ENCODE measurements at regions not wholly inside any gene's neighbourhood (a gene's known extent, or its start where the extent isn't known, plus 50 kb on each side); places are given as distances from the start of the nearest gene placed in this dataset.

DNA sequence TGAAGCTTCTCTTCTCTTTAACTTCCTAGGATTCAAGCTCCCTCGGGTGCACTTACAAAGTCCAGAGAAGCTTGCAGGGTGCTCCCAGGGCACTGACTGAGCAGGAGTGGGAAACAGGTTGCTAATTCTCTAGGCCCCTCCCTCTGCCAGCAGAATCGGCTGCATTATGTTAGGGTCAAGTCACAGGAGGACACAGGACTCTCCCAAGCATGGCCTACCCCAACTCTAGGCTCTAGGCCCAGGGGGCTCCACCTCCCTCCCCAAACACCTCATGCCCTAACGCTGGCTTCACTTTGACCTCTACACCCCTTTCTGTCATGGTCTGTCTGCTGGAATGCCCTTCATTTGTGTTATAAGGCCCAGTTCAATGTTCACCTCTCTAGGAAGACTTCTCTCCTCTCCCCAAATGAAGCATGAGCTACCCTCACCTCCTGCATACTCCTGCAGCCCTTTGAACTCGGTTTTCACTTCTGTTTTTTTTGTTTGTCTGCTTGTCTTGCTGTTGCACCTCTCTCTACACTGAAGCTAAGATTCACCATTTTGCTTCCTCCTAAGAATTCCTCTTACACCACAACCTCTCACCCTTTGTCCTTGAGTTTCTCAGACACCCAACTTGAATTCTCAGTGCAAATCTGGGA is 521.8 kb upstream of the ID2 start:
- TF ChIP-seq, protein P1, sequence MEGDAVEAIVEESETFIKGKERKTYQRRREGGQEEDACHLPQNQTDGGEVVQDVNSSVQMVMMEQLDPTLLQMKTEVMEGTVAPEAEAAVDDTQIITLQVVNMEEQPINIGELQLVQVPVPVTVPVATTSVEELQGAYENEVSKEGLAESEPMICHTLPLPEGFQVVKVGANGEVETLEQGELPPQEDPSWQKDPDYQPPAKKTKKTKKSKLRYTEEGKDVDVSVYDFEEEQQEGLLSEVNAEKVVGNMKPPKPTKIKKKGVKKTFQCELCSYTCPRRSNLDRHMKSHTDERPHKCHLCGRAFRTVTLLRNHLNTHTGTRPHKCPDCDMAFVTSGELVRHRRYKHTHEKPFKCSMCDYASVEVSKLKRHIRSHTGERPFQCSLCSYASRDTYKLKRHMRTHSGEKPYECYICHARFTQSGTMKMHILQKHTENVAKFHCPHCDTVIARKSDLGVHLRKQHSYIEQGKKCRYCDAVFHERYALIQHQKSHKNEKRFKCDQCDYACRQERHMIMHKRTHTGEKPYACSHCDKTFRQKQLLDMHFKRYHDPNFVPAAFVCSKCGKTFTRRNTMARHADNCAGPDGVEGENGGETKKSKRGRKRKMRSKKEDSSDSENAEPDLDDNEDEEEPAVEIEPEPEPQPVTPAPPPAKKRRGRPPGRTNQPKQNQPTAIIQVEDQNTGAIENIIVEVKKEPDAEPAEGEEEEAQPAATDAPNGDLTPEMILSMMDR (IDR thresholded peaks at IDR 0.05; ENCODE audit: insufficient read depth, low read length, poor library complexity, severe bottlenecking), result no peak
- H3K36me3 ChIP-seq (ENCODE audit: control insufficient read depth, insufficient read depth, low read length), result no peaks in the 10 kb centered on the region
- H3K27me3 ChIP-seq (replicated peaks; ENCODE audit: control insufficient read depth, insufficient read depth, low read length), result no peaks in the 10 kb centered on the region
- H3K4me3 ChIP-seq (replicated peaks; ENCODE audit: low read depth, low read length), result no peak overlapping the region
- DNase-seq (ENCODE audit: extremely low read depth, insufficient read length), result no peak

DNA sequence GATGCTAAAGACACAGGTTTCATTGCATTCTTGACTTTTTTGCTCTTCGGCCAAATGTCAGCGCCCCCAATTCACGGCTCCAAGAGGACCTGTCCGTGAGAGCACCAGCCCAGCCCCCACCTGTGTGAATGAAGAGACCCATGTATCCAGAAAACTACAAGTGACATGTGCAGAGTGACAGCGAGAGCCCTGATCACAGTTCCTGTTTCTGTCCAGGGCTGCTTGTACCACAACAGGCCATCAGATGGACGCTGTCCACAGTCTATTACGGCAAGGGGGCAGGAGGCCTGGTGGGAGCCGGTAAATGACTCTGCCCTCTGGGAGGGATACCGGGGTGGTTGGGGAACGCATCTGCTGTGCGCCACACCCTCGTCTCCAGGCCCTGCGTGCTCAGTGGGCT is 520.9 kb upstream of the ID2 start:
- H3K4me3 ChIP-seq (replicated peaks; ENCODE audit: low read depth, low read length), result no peak overlapping the region
- TF ChIP-seq, protein P1 (IDR thresholded peaks at IDR 0.05; ENCODE audit: insufficient read depth, low read length, poor library complexity, severe bottlenecking), result no peak
- DNase-seq (ENCODE audit: extremely low read depth, insufficient read length), result no peak
- H3K27me3 ChIP-seq (replicated peaks; ENCODE audit: control insufficient read depth, insufficient read depth, low read length), result no peaks in the 10 kb centered on the region
- H3K36me3 ChIP-seq (ENCODE audit: control insufficient read depth, insufficient read depth, low read length), result no peaks in the 10 kb centered on the region

DNA sequence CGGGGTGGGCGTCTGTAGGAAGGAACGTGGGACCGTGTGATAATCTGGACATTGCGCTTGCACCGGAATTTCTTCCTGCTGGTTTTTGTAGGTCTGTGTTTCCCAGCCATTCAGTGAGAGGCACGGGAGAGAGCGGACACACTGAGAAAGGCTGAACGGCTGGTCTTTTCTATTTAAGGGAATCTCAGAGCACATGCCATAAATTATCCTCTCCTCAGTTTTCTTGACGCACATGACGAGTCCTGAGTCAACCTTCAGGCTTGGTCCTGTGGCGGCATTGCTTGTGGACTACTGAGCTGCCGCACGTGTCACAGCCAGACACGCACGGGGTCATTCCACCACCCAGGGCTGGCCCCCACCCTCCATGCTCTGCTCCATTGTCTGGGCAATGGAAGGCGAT is 519.3 kb upstream of the ID2 start:
- Histone ChIP-seq H3K27me3 (replicated peaks; ENCODE audit: control insufficient read depth, insufficient read depth, low read length) (no peaks in the 10 kb centered on the region), H3K4me3 (replicated peaks; ENCODE audit: low read depth, low read length) (no peak overlapping the region), H3K36me3 (ENCODE audit: control insufficient read depth, insufficient read depth, low read length) (no peaks in the 10 kb centered on the region)
- TF ChIP-seq, protein P1 (IDR thresholded peaks at IDR 0.05; ENCODE audit: insufficient read depth, low read length, poor library complexity, severe bottlenecking), result no peak
- DNase-seq (ENCODE audit: extremely low read depth, insufficient read length), result no peak

DNA sequence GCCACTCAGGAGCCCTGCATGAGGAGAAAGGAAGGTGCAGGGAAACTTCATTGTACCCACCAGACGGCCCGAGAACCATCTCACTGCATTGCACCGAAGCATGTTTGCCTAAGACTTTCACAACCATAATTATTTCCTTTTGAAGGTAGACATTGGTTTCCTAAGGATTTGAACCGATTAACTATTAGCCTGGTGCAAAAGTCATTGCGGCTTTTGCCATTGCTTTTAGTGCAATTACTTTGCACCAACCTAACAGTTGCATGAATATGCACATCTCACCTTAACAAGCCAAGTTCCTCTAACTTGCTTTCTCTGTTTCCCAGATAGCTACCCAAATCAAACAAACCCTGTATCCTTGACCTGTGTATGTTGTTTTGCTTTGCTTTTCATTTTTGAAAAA is 516.3 kb upstream of the ID2 start:
- H3K4me3 ChIP-seq (replicated peaks; ENCODE audit: low read depth, low read length), result no peak overlapping the region
- H3K27me3 ChIP-seq (replicated peaks; ENCODE audit: control insufficient read depth, insufficient read depth, low read length), result no peaks in the 10 kb centered on the region
- DNase-seq (ENCODE audit: extremely low read depth, insufficient read length), result no peak
- TF ChIP-seq, protein P1 (IDR thresholded peaks at IDR 0.05; ENCODE audit: insufficient read depth, low read length, poor library complexity, severe bottlenecking), result no peak
- H3K36me3 ChIP-seq (ENCODE audit: control insufficient read depth, insufficient read depth, low read length), result no peaks in the 10 kb centered on the region

DNA sequence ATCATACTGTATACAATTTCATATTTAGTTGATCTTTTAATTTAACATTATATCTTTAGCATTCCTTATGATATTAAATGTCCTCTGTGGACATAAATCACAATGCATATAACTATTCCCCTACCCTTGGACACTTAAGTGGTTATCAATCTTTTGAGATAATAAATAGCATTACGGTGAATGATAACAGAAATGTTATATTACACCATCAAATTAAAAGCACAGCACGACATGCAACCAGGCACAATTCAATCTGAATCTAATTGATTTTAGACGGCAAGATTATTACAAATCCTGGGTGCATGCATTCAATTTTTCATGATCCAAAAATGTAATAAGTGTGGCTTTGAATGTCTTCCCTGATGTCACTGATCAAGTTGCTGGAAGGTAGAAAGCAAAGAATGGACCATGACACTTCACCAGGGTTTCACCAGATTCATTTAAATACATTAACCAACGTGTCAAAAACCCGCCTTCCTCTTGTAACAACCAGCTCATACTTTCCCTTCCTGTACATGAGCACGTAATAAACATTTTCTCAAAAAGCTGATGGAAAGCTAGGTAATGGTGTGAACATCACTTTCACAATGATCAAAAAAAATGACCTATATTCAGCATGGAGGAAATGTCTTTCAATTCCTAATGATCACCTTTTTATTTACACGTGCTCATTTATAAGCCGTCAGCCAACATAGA is 513.7 kb upstream of the ID2 start:
- TF ChIP-seq, protein P1 (IDR thresholded peaks at IDR 0.05; ENCODE audit: insufficient read depth, low read length, poor library complexity, severe bottlenecking), result no peak
- Histone ChIP-seq H3K36me3 (ENCODE audit: control insufficient read depth, insufficient read depth, low read length) (no peaks in the 10 kb centered on the region), H3K27me3 (replicated peaks; ENCODE audit: control insufficient read depth, insufficient read depth, low read length) (no peaks in the 10 kb centered on the region), H3K4me3 (replicated peaks; ENCODE audit: low read depth, low read length) (no peak overlapping the region)
- DNase-seq (ENCODE audit: extremely low read depth, insufficient read length), result no peak
